GM12878 (cell line): ENCODE measurements at regions not wholly inside any gene's neighbourhood (a gene's known extent, or its start where the extent isn't known, plus 50 kb on each side); places are given as distances from the start of the nearest gene placed in this dataset.

Experiments used
- ATAC-seq: fragments of 200-7000 bp; cut with Tn5 transposase; 3 replicates; pipeline ENCODE4 v1.9.1; 2020; ENCODE audit warnings: mild to moderate bottlenecking, moderate library complexity
- BruUV-seq: library from RNA; stranded (reverse); fragments of 400-500 nt; replicated peaks from 2 replicates; lab custom pipeline; 2021; lab: Mats Ljungman, UMichigan
- CTCF ChIA-PET: fragments of 300-600 bp; sonication (Branson Sonifier 250); formaldehyde crosslinking; extraction: SDS; loops from one replicate; lab custom pipeline; 2021; ENCODE audit warnings: inconsistent platforms; lab: Yijun Ruan, JAX
- POLR2A ChIA-PET: fragments of 350-600 bp; formaldehyde crosslinking; extraction: SDS; loops from one replicate; lab custom pipeline; 2021; ENCODE audit warnings: inconsistent platforms; lab: Charles Lee
- RAD21 ChIA-PET: fragments of 300-600 bp; sonication (Branson Sonifier 250); formaldehyde crosslinking; loops from one replicate; lab custom pipeline; 2023; ENCODE audit warnings: antibody characterized with exemption; ENCODE audit not compliant: unreplicated experiment; lab: Charles Lee
- SMC1A ChIA-PET: fragments of 300-600 bp; sonication (Branson Sonifier 250); formaldehyde crosslinking; loops from one replicate; lab custom pipeline; 2023; ENCODE audit not compliant: unreplicated experiment, uncharacterized antibody; lab: Charles Lee
- DNase-seq: peaks from one replicate; pipeline ENCODE4 v3.0.0-alpha.2; 2011; ENCODE audit warnings: low read depth, low spot score
- FAIRE-seq: peaks from 3 replicates; lab custom pipeline; 2011; peaks lifted over from hg19 to GRCh38; lab: Jason Lieb, UNC
- H2AFZ ChIP-seq: 2 replicates; pipeline ENCODE4 v1.6.0; 2011; ENCODE audit warnings: low read depth, low read length, control low read depth; ENCODE audit not compliant: control insufficient read depth
- H3K27ac ChIP-seq: 2 replicates; pipeline ENCODE4 v1.5.1; 2011; ENCODE audit warnings: control low read depth; ENCODE audit not compliant: control insufficient read depth, insufficient read depth
- H3K27me3 ChIP-seq, 2 experiments: replicated peaks in 1 of 2; 2 replicates each; pipeline versions ENCODE4 v1.6.0 to v1.6.1; 2011; ENCODE audit warnings: low read length in 1 of 2; ENCODE audit not compliant: control insufficient read depth in 2 of 2, insufficient read depth in 2 of 2
- H3K36me3 ChIP-seq, 2 experiments: 2 replicates each; pipeline ENCODE4 v1.5.1; 2011; ENCODE audit warnings: low read length in 1 of 2; ENCODE audit not compliant: control insufficient read depth in 2 of 2, insufficient read depth in 2 of 2
- H3K4me1 ChIP-seq: 2 replicates; pipeline ENCODE4 v1.6.1; 2011; ENCODE audit warnings: mild to moderate bottlenecking, low read length, moderate library complexity, mixed read lengths; ENCODE audit not compliant: control insufficient read depth, insufficient read depth
- H3K4me2 ChIP-seq: 2 replicates; pipeline ENCODE4 v1.6.0; 2011; ENCODE audit warnings: control low read depth; ENCODE audit not compliant: control insufficient read depth, insufficient read depth
- H3K4me3 ChIP-seq: fragments of 200-600 bp; sonication (generic); 2 replicates; pipeline ENCODE4 v1.5.1; 2016
- H3K79me2 ChIP-seq: 2 replicates; pipeline ENCODE4 v1.6.0; 2011; ENCODE audit warnings: low read length; ENCODE audit not compliant: control insufficient read depth, insufficient read depth
- H3K9ac ChIP-seq: 2 replicates; pipeline ENCODE4 v1.8.0; 2011; ENCODE audit warnings: low read length, control low read depth, mixed read lengths; ENCODE audit not compliant: control insufficient read depth, insufficient read depth
- H3K9me3 ChIP-seq: replicated peaks from 3 replicates; pipeline ENCODE4 v1.5.1; 2011; ENCODE audit warnings: mild to moderate bottlenecking, low read length; ENCODE audit not compliant: control insufficient read depth, insufficient read depth
- H4K20me1 ChIP-seq: 2 replicates; pipeline ENCODE4 v1.6.0; 2011; ENCODE audit not compliant: control insufficient read depth, insufficient read depth
- MYB ChIP-seq: fragments of 150-350 bp; IDR thresholded peaks from 2 replicates; pipeline ENCODE4 v1.6.1; 2014; ENCODE audit warnings: mild to moderate bottlenecking, low read depth, low read length, borderline replicate concordance
- NFYA ChIP-seq: IDR thresholded peaks from 2 replicates; pipeline ENCODE4 v1.6.1; 2011; ENCODE audit warnings: low read depth, mild to moderate bottlenecking, low read length, improper control_type of control experiment, borderline replicate concordance
- RBBP5 ChIP-seq: fragments of 200-600 bp; sonication (generic); conservative IDR thresholded peaks from 2 replicates; pipeline ENCODE4 v1.6.1; 2016
- WRNIP1 ChIP-seq: IDR thresholded peaks from 2 replicates; pipeline ENCODE4 v1.6.1; 2011; ENCODE audit warnings: low read depth, low read length, improper control_type of control experiment, borderline replicate concordance
- WGBS: methylation state at CpG from one replicate; pipeline ENCODE4 v1.1.6; 2016; ENCODE audit warnings: low lambda C conversion rate; ENCODE audit not compliant: insufficient replicate concordance, insufficient coverage; ENCODE audit errors: missing lambda C conversion rate; 5-methylcytosine and 5-hydroxymethylcytosine counted together
- in situ Hi-C: fragments of 300-500 bp; cut with MboI; formaldehyde crosslinking; loops from 9 replicates; pipeline ENCODE4 v1.14.3; 2018; ENCODE audit warnings: mixed read lengths
- intact Hi-C: fragments of 100-400 bp; cut with micrococcal nuclease; formaldehyde crosslinking; loops from one replicate; pipeline ENCODE4 v1.14.2; 2022; ENCODE audit not compliant: unreplicated experiment
- TF ChIP-seq, protein P1 (sequence below): fragments of 450-650 bp; IDR thresholded peaks from 2 replicates; pipeline ENCODE4 v1.6.1; 2017; ENCODE audit warnings: antibody characterized with exemption, mild to moderate bottlenecking, moderate library complexity
- TF ChIP-seq, protein P2 (sequence below): fragments of 450-650 bp; IDR thresholded peaks from 2 replicates; pipeline ENCODE4 v1.6.1; 2017; ENCODE audit warnings: borderline replicate concordance

DNA sequence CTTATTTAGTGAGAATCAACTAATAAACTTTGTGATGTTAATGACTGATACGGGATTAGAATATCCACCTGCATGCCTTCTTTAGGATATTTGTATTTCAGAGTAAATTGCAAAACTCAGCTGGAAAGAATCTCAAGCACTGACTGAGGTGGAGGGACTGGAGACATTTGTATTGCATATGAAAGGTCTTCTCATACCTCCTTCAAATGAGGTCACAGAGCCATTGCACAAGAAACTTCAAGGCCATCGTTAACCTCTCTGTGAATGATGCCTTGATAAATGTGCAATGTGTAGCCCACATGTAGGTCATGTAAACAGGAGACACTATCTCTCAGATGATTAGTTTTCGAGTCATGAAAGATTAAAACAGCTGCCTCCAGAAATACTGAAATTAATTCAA lies 531.7 kb upstream of the PLXNA2 start:
- Histone ChIP-seq H3K36me3 (no peaks in the 10 kb centered on the region), H3K27me3 (no peaks in the 10 kb centered on the region; a peak in 1 of 4 replicates), H2AFZ (no peak overlapping the region), H3K27ac (no peak overlapping the region), H3K79me2 (no peaks in the 10 kb centered on the region), H4K20me1 (no peaks in the 10 kb centered on the region), H3K9me3 (no peaks in the 10 kb centered on the region), H3K4me3 (no peak overlapping the region), H3K4me1 (no peaks in the 10 kb centered on the region), H3K9ac (no peak overlapping the region)
- CTCF ChIA-PET, result no interaction called here
- POLR2A ChIA-PET, result no interaction called here
- SMC1A ChIA-PET, result no interaction called here
- intact Hi-C loops, result no loop called here
- FAIRE-seq (no peak), DNase-seq (no peak)
- RAD21 ChIA-PET, result no interaction called here
- TF ChIP-seq, protein P1, sequence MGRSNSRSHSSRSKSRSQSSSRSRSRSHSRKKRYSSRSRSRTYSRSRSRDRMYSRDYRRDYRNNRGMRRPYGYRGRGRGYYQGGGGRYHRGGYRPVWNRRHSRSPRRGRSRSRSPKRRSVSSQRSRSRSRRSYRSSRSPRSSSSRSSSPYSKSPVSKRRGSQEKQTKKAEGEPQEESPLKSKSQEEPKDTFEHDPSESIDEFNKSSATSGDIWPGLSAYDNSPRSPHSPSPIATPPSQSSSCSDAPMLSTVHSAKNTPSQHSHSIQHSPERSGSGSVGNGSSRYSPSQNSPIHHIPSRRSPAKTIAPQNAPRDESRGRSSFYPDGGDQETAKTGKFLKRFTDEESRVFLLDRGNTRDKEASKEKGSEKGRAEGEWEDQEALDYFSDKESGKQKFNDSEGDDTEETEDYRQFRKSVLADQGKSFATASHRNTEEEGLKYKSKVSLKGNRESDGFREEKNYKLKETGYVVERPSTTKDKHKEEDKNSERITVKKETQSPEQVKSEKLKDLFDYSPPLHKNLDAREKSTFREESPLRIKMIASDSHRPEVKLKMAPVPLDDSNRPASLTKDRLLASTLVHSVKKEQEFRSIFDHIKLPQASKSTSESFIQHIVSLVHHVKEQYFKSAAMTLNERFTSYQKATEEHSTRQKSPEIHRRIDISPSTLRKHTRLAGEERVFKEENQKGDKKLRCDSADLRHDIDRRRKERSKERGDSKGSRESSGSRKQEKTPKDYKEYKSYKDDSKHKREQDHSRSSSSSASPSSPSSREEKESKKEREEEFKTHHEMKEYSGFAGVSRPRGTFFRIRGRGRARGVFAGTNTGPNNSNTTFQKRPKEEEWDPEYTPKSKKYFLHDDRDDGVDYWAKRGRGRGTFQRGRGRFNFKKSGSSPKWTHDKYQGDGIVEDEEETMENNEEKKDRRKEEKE, result no peak
- TF ChIP-seq WRNIP1 (no peak), MYB (no peak), NFYA (no peak), RBBP5 (no peak)
- TF ChIP-seq, protein P2, sequence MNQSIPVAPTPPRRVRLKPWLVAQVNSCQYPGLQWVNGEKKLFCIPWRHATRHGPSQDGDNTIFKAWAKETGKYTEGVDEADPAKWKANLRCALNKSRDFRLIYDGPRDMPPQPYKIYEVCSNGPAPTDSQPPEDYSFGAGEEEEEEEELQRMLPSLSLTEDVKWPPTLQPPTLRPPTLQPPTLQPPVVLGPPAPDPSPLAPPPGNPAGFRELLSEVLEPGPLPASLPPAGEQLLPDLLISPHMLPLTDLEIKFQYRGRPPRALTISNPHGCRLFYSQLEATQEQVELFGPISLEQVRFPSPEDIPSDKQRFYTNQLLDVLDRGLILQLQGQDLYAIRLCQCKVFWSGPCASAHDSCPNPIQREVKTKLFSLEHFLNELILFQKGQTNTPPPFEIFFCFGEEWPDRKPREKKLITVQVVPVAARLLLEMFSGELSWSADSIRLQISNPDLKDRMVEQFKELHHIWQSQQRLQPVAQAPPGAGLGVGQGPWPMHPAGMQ, result no peak
- TF ChIP-seq, all 136 proteins: peak for 0
- no peak overlapping the region for H3K4me2 ChIP-seq
- no peak for ATAC-seq
- BruUV-seq, result no TSS peak
- WGBS, result 3% methylated on average over 3 of the region's 3 CpGs
- in situ Hi-C loops, result no loop called here
